Panc1 (cell line): ENCODE measurements at regions not wholly inside any gene's neighbourhood (a gene's known extent, or its start where the extent isn't known, plus 50 kb on each side); places are given as distances from the start of the nearest gene placed in this dataset.

Source experiments
- ATAC-seq: fragments of 200-7000 bp; cut with Tn5 transposase; 2 replicates; pipeline ENCODE4 v1.9.1; 2020; ENCODE audit warnings: mild to moderate bottlenecking, moderate library complexity
- BruUV-seq: library from RNA; stranded (reverse); fragments of 400-500 nt; replicated peaks from 2 replicates; lab custom pipeline; 2021; lab: Mats Ljungman, UMichigan
- CTCF ChIA-PET: fragments of 300-600 bp; sonication (Branson Sonifier 250); formaldehyde crosslinking; loops from one replicate; lab custom pipeline; 2022; ENCODE audit warnings: antibody characterized with exemption; lab: Charles Lee
- POLR2A ChIA-PET: fragments of 300-600 bp; sonication (Branson Sonifier 250); formaldehyde crosslinking; loops from one replicate; lab custom pipeline; 2022; ENCODE audit warnings: antibody characterized with exemption; lab: Charles Lee
- DNase-seq: peaks from one replicate; pipeline ENCODE4 v3.0.0-alpha.2; 2010; ENCODE audit warnings: low read depth, low spot score
- H3K27ac ChIP-seq: 2 replicates; pipeline ENCODE4 v1.5.1; 2011; ENCODE audit warnings: mild to moderate bottlenecking, low read length, inconsistent platforms
- H3K27me3 ChIP-seq: fragments of 200-500 bp; sonication (Bioruptor generic); 2 replicates; pipeline ENCODE4 v1.6.0; 2014; ENCODE audit warnings: low read length, inconsistent platforms; ENCODE audit not compliant: control insufficient read depth, insufficient read depth
- H3K36me3 ChIP-seq: fragments of 200-500 bp; sonication (Bioruptor generic); 2 replicates; pipeline ENCODE4 v1.5.1; 2014; ENCODE audit warnings: inconsistent platforms, mild to moderate bottlenecking, low read length, moderate library complexity; ENCODE audit not compliant: control insufficient read depth, insufficient read depth
- H3K4me1 ChIP-seq: 2 replicates; pipeline ENCODE4 v1.5.1; 2011; ENCODE audit warnings: inconsistent platforms, mild to moderate bottlenecking, low read length, moderate library complexity; ENCODE audit not compliant: control insufficient read depth, insufficient read depth
- H3K4me3 ChIP-seq, 2 experiments: 2 replicates each; pipeline ENCODE4 v1.5.1; 2011 to 2012; ENCODE audit warnings: low read depth in 2 of 2, low read length in 2 of 2, mild to moderate bottlenecking in 2 of 2, inconsistent platforms in 1 of 2, moderate library complexity in 1 of 2
- H3K9me3 ChIP-seq: fragments of 200-500 bp; sonication (Bioruptor generic); 2 replicates; pipeline ENCODE4 v1.5.1; 2014; ENCODE audit warnings: low read depth, mild to moderate bottlenecking, inconsistent platforms, low read length, moderate library complexity; ENCODE audit not compliant: control insufficient read depth, insufficient read depth
- POLR2AphosphoS5 ChIP-seq: IDR thresholded peaks from 2 replicates; pipeline ENCODE4 v1.6.1; 2012; ENCODE audit warnings: mild to moderate bottlenecking, low read depth, low read length, moderate library complexity
- SIN3A ChIP-seq: IDR thresholded peaks from 2 replicates; pipeline ENCODE4 v1.6.1; 2012; ENCODE audit warnings: low read depth, mild to moderate bottlenecking, low read length, moderate library complexity, borderline replicate concordance; ENCODE audit not compliant: insufficient read depth
- TCF7L2 ChIP-seq: IDR thresholded peaks from 2 replicates; pipeline ENCODE4 v1.6.1; 2011; ENCODE audit warnings: mild to moderate bottlenecking, low read depth, low read length, inconsistent platforms
- in situ Hi-C: cut with HindIII; loops from 2 replicates; pipeline ENCODE4 v1.10.0; 2016; ENCODE audit warnings: low sequenced_read_pairs, low pct_unique_long_range_greater_than_20kb
- intact Hi-C: fragments of 100-400 bp; cut with micrococcal nuclease; formaldehyde crosslinking; loops from one replicate; pipeline ENCODE4 v1.10.0; 2022; ENCODE audit not compliant: unreplicated experiment
- TF ChIP-seq, protein P1 (sequence below), 2 experiments: IDR thresholded peaks; 2 replicates each; pipeline ENCODE4 v1.6.1; 2011 to 2012; ENCODE audit warnings: low read depth in 2 of 2, control low read depth in 1 of 2, low read length in 1 of 2, mild to moderate bottlenecking in 1 of 2, moderate library complexity in 1 of 2; ENCODE audit not compliant: insufficient read depth in 1 of 2
- TF ChIP-seq, protein P2 (sequence below): fragments of 450-650 bp; IDR thresholded peaks from 2 replicates; pipeline ENCODE4 v1.5.1; 2017; ENCODE audit warnings: mild to moderate bottlenecking

DNA sequence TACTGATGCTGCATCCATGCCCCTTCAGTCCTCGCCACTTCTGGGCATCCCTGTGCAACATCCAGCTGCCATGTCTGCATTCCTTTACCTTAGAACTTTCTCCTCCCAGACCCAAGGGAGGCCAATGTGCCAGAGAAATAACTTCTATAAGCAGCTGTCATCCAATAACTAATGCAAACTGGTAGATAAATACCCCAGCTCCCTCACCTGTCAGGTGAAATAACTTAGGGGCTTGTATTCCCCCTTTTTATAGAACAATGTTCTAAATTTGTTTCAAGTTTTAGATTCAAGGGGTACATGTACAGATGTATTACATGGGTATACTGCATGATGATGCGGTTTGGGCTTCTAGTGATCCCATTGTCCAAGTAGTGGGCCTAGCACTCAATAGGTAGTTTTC lies 880.1 kb downstream of the UQCRFS1 start:
- POLR2A ChIA-PET: no interaction called here
- DNase-seq: no peak
- no peak for TF ChIP-seq SIN3A
- Histone ChIP-seq H3K27ac (no peak overlapping the region), H3K4me3 (no peak overlapping the region), H3K36me3 (no peaks in the 10 kb centered on the region), H3K4me1 (no peaks in the 10 kb centered on the region), H3K27me3 (no peaks in the 10 kb centered on the region), H3K9me3 (no peaks in the 10 kb centered on the region)
- in situ Hi-C loops: no loop called here
- BruUV-seq: no TSS peak
- intact Hi-C loops: no loop called here
- ATAC-seq: no peak
- CTCF ChIA-PET: no interaction called here

DNA sequence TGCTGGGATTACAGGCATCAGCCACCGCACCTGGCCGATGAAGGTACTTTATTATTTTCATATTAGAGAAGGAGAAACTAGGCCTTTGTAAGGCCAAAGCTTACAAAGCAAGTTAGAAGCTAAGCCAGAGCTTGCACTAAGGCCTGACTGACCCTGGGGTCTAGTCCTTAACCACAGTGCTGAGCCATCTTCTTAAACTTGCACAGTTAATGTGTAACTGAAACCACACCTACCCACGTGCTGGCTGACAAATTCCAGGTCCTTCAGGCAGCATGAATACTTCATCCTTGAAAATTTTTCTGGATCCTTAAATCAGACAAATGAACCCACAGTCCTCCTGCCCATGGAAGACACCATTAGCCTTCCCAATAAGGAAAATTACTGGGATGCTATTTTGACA lies 880.6 kb downstream of the UQCRFS1 start:
- in situ Hi-C loops: no loop called here

DNA sequence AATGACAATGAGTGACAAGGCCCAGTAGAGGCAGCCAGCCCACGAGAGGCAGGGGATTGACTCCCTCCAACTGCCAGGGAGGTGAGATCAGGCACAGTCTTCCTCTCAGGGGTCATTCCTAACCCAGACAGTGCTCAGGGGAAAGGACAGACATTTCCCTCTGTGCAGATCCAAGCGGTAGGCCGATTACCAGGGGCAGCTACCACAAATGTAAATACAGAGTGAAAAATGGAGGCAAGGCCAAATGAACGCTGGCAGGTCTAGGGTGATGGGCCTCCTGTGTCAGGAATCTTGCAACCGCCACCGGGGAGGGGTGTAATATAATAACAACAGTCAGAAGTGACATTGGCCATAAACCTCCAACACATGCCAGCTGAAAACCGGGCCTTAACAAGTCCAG lies 881.4 kb downstream of the UQCRFS1 start:
- Histone ChIP-seq H3K9me3 (no peaks in the 10 kb centered on the region), H3K36me3 (no peaks in the 10 kb centered on the region), H3K27ac (no peak overlapping the region), H3K4me1 (no peaks in the 10 kb centered on the region), H3K4me3 (no peak overlapping the region), H3K27me3 (no peaks in the 10 kb centered on the region)
- POLR2A ChIA-PET: no interaction called here
- BruUV-seq: no TSS peak
- ATAC-seq (no peak), DNase-seq (no peak)
- TF ChIP-seq, protein P1, sequence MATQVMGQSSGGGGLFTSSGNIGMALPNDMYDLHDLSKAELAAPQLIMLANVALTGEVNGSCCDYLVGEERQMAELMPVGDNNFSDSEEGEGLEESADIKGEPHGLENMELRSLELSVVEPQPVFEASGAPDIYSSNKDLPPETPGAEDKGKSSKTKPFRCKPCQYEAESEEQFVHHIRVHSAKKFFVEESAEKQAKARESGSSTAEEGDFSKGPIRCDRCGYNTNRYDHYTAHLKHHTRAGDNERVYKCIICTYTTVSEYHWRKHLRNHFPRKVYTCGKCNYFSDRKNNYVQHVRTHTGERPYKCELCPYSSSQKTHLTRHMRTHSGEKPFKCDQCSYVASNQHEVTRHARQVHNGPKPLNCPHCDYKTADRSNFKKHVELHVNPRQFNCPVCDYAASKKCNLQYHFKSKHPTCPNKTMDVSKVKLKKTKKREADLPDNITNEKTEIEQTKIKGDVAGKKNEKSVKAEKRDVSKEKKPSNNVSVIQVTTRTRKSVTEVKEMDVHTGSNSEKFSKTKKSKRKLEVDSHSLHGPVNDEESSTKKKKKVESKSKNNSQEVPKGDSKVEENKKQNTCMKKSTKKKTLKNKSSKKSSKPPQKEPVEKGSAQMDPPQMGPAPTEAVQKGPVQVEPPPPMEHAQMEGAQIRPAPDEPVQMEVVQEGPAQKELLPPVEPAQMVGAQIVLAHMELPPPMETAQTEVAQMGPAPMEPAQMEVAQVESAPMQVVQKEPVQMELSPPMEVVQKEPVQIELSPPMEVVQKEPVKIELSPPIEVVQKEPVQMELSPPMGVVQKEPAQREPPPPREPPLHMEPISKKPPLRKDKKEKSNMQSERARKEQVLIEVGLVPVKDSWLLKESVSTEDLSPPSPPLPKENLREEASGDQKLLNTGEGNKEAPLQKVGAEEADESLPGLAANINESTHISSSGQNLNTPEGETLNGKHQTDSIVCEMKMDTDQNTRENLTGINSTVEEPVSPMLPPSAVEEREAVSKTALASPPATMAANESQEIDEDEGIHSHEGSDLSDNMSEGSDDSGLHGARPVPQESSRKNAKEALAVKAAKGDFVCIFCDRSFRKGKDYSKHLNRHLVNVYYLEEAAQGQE (IDR thresholded peaks at IDR 0.05; ENCODE audit: insufficient read depth in 1 of 2, low read depth in 2 of 2, low read length in 1 of 2): no peak
- TF ChIP-seq, protein P2, sequence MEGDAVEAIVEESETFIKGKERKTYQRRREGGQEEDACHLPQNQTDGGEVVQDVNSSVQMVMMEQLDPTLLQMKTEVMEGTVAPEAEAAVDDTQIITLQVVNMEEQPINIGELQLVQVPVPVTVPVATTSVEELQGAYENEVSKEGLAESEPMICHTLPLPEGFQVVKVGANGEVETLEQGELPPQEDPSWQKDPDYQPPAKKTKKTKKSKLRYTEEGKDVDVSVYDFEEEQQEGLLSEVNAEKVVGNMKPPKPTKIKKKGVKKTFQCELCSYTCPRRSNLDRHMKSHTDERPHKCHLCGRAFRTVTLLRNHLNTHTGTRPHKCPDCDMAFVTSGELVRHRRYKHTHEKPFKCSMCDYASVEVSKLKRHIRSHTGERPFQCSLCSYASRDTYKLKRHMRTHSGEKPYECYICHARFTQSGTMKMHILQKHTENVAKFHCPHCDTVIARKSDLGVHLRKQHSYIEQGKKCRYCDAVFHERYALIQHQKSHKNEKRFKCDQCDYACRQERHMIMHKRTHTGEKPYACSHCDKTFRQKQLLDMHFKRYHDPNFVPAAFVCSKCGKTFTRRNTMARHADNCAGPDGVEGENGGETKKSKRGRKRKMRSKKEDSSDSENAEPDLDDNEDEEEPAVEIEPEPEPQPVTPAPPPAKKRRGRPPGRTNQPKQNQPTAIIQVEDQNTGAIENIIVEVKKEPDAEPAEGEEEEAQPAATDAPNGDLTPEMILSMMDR: no peak
- TF ChIP-seq TCF7L2 (no peak), SIN3A (no peak), POLR2AphosphoS5 (no peak)
- in situ Hi-C loops (no loop called here), intact Hi-C loops (no loop called here)
- CTCF ChIA-PET: no interaction called here

More for the DNA sequence above, 880.6 kb downstream of the UQCRFS1 start:
- no peaks in the 10 kb centered on the region for H3K27me3 ChIP-seq
- ATAC-seq: no peak
- H3K36me3 ChIP-seq: no peaks in the 10 kb centered on the region
- H3K27ac ChIP-seq: no peak overlapping the region
- H3K4me3 ChIP-seq: no peak overlapping the region
- ChIA-PET POLR2A (no interaction called here), CTCF (no interaction called here)
- intact Hi-C loops: no loop called here
- H3K9me3 ChIP-seq: no peaks in the 10 kb centered on the region
- DNase-seq: no peak
- no peaks in the 10 kb centered on the region for H3K4me1 ChIP-seq
- no TSS peak for BruUV-seq
- TF ChIP-seq, protein P2: no peak
- TF ChIP-seq, protein P1 (IDR thresholded peaks at IDR 0.05; ENCODE audit: insufficient read depth in 1 of 2, low read depth in 2 of 2, low read length in 1 of 2): no peak
- no peak for TF ChIP-seq SIN3A
- TF ChIP-seq POLR2AphosphoS5: no peak
- TF ChIP-seq TCF7L2: no peak
